ENCODE measurements at regions not wholly inside any gene's neighbourhood (a gene's known extent, or its start where the extent isn't known, plus 50 kb on each side); places are given as distances from the start of the nearest gene placed in this dataset.

DNA sequence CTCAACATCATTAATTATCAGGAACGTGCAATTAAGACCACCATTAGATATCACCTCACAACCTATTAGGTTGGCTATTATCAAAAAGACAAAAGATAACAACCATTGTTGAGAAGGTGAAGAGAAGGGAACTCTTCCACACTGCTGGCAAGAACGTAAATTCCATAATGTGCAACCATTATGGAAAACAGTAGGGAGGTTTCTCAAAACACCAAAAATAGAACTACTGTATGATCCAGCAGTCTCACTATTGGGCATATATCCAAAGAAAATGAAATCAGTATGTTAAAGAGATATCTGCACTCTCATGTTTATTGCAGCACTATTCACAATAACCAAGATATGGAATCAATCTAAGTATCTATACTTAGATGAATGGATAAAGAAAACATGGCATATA is 51.6 kb upstream of the OR4E1 start:
- no peaks in the 10 kb centered on the region for H3K4me1 ChIP-seq (ENCODE audit: control insufficient read depth in 1 of 2, insufficient read depth in 2 of 2, low read length in 2 of 2)
- H3K4me2 ChIP-seq (replicated peaks; ENCODE audit: extremely low read depth, low read length, poor library complexity, severe bottlenecking): no peak overlapping the region
- no peak overlapping the region for H3K27ac ChIP-seq (ENCODE audit: low read depth in 1 of 2, low read length in 2 of 2)
- Mint-ChIP-seq H3K4me3 (no peak overlapping the region), H3K27me3 (ENCODE audit: low read depth in 3 of 3) (peaks cover 2 to 11% (median 3%) of the 10 kb centered on the region in 3 donors), H3K27ac (no peak overlapping the region), H3K9me3 (peaks cover 0 to 2% (median 0%) of the 10 kb centered on the region in 7 donors), H3K36me3 (no peaks in the 10 kb centered on the region), H3K4me1 (peaks cover 7% of the 10 kb centered on the region)
- no peaks in the 10 kb centered on the region for H3K9me3 ChIP-seq (replicated peaks in 1 of 2; ENCODE audit: control insufficient read depth in 1 of 2, insufficient read depth in 1 of 2, low read length in 2 of 2)
- H3K36me3 ChIP-seq (replicated peaks in 1 of 2; ENCODE audit: control insufficient read depth in 1 of 2, insufficient read depth in 2 of 2, low read length in 2 of 2): no peaks in the 10 kb centered on the region
- no CpG with 5 or more reads among the region's 2 CpGs for WGBS (ENCODE audit: insufficient coverage)
- intact Hi-C loops (cut with micrococcal nuclease): no loop called here
- DNase-seq: no peak
- TF ChIP-seq, protein P1, sequence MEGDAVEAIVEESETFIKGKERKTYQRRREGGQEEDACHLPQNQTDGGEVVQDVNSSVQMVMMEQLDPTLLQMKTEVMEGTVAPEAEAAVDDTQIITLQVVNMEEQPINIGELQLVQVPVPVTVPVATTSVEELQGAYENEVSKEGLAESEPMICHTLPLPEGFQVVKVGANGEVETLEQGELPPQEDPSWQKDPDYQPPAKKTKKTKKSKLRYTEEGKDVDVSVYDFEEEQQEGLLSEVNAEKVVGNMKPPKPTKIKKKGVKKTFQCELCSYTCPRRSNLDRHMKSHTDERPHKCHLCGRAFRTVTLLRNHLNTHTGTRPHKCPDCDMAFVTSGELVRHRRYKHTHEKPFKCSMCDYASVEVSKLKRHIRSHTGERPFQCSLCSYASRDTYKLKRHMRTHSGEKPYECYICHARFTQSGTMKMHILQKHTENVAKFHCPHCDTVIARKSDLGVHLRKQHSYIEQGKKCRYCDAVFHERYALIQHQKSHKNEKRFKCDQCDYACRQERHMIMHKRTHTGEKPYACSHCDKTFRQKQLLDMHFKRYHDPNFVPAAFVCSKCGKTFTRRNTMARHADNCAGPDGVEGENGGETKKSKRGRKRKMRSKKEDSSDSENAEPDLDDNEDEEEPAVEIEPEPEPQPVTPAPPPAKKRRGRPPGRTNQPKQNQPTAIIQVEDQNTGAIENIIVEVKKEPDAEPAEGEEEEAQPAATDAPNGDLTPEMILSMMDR (IDR thresholded peaks at IDR 0.05): no peak
- no peak overlapping the region for H2AFZ ChIP-seq (ENCODE audit: insufficient read depth, low read depth, low read length, poor library complexity, severe bottlenecking)
- H4K20me1 ChIP-seq (ENCODE audit: insufficient read depth, low read length): no peaks in the 10 kb centered on the region
- peaks cover 0 to under 1% of the 10 kb centered on the region in 2 donors for H3K27me3 ChIP-seq (ENCODE audit: control insufficient read depth in 2 of 2, insufficient read depth in 2 of 2, low read length in 2 of 2)
- no peak overlapping the region for H3K9ac ChIP-seq (ENCODE audit: insufficient read depth, low read length, poor library complexity, severe bottlenecking)
- H3K4me3 ChIP-seq (replicated peaks in 1 of 3; ENCODE audit: low read depth in 2 of 3, low read length in 3 of 3): no peak overlapping the region
- no peaks in the 10 kb centered on the region for H3K79me2 ChIP-seq (ENCODE audit: insufficient read depth, low read length)

DNA sequence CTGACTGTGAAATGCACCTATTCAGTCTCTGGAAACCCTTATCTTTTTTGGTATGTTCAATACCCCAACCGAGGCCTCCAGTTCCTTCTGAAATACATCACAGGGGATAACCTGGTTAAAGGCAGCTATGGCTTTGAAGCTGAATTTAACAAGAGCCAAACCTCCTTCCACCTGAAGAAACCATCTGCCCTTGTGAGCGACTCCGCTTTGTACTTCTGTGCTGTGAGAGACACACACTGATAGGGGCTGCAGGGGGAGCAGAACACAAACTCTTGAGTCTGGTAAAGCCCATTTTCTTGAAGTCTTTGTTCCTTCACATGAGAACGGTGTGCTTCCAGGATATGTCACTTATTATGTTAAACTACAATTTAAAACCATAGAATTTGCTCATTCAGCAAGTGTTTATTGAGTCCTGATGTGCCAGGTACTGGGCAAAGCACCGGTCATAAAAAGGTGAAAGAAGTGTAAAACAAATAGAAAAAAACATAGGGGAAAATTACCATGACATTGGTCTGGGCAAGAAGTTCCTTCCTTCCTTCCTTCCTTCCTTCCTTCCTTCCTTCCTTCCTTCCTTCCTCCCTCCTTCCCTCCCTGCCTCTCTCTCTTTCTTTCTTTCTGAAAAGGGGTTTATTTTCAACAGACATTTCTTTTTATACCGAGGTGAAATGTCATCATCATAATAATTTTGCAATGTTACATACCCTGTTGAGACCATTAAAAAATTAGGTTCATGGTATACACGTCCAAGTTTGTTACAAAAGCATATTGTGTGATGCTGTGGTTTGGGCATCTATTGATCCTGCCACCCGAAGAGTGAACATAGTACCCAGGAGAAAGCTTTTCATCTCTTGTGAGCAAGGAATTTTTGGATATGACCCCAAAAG is 50.7 kb upstream of the OR4E1 start:
- intact Hi-C loops (cut with micrococcal nuclease): no loop called here
- Histone ChIP-seq H3K79me2 (ENCODE audit: insufficient read depth, low read length) (no peaks in the 10 kb centered on the region), H3K9ac (ENCODE audit: insufficient read depth, low read length, poor library complexity, severe bottlenecking) (no peak overlapping the region), H2AFZ (ENCODE audit: insufficient read depth, low read depth, low read length, poor library complexity, severe bottlenecking) (no peak overlapping the region), H3K27ac (ENCODE audit: low read depth in 1 of 2, low read length in 2 of 2) (no peak overlapping the region), H3K4me2 (replicated peaks; ENCODE audit: extremely low read depth, low read length, poor library complexity, severe bottlenecking) (no peak overlapping the region), H3K27me3 (ENCODE audit: control insufficient read depth in 2 of 2, insufficient read depth in 2 of 2, low read length in 2 of 2) (peaks cover 0 to 3% of the 10 kb centered on the region in 2 donors), H4K20me1 (ENCODE audit: insufficient read depth, low read length) (no peaks in the 10 kb centered on the region), H3K4me3 (replicated peaks in 1 of 3; ENCODE audit: low read depth in 2 of 3, low read length in 3 of 3) (no peak overlapping the region), H3K9me3 (replicated peaks in 1 of 2; ENCODE audit: control insufficient read depth in 1 of 2, insufficient read depth in 1 of 2, low read length in 2 of 2) (no peaks in the 10 kb centered on the region), H3K36me3 (replicated peaks in 1 of 2; ENCODE audit: control insufficient read depth in 1 of 2, insufficient read depth in 2 of 2, low read length in 2 of 2) (no peaks in the 10 kb centered on the region), H3K4me1 (ENCODE audit: control insufficient read depth in 1 of 2, insufficient read depth in 2 of 2, low read length in 2 of 2) (no peaks in the 10 kb centered on the region)
- TF ChIP-seq, protein P1 (IDR thresholded peaks at IDR 0.05): no peak
- WGBS (ENCODE audit: insufficient coverage): 95% methylated on average over 4 of the region's 8 CpGs
- Mint-ChIP-seq H3K4me3 (no peak overlapping the region), H3K27ac (no peak overlapping the region), H3K9me3 (no peaks in the 10 kb centered on the region), H3K36me3 (no peaks in the 10 kb centered on the region), H3K27me3 (ENCODE audit: low read depth in 3 of 3) (peaks cover 2 to 7% (median 6%) of the 10 kb centered on the region in 3 donors), H3K4me1 (no peaks in the 10 kb centered on the region)
- no peak for DNase-seq

All from CD14-positive monocyte (primary cell).